ENCODE measurements at regions not wholly inside any gene's neighbourhood (a gene's known extent, or its start where the extent isn't known, plus 50 kb on each side); places are given as distances from the start of the nearest gene placed in this dataset.

DNA sequence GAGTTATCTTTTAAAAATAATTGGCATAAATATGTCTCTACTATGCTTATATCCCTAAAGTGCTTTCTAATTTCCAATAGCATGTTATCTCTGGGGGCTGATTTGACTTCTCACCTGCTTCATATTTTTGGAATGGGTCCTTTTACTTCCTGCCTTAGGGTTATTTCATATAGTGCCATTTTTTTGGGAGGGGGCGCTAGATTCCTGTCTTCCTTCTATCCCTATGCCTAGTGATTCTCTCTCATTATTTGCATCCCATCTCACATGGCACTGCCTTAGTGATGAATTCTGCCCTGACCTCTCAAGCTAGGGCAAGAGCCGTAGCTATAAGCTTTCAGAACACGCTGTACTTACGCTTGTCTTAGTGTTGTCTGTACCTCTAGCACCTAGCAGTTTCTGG lies 150.3 kb upstream of the SLITRK3 start:
- no peaks in the 10 kb centered on the region for H3K9me1 ChIP-seq (ENCODE audit: insufficient read depth, low read length)
- H3K4me3 ChIP-seq (ENCODE audit: insufficient read depth, low read depth, low read length) = no peak overlapping the region
- dilution Hi-C loops (cut with HindIII; ENCODE audit: low sequenced_read_pairs, unreplicated experiment) (no loop called here), intact Hi-C loops (cut with micrococcal nuclease) (no loop called here), in situ Hi-C loops (cut with MboI; ENCODE audit: low sequenced_read_pairs) (no loop called here)
- H3K79me1 ChIP-seq (ENCODE audit: low read depth in 1 of 2, low read length in 2 of 2) = no peaks in the 10 kb centered on the region
- no peaks in the 10 kb centered on the region for H3K4me1 ChIP-seq (ENCODE audit: control insufficient read depth, insufficient read depth, low read length)
- ATAC-seq (ENCODE audit: low read depth) = no peak
- H2AFZ ChIP-seq (replicated peaks; ENCODE audit: low read length, poor library complexity) = no peak overlapping the region
- H2BK120ac ChIP-seq (ENCODE audit: low read depth, low read length) = no peak overlapping the region
- no peak overlapping the region for H2BK15ac ChIP-seq (ENCODE audit: low read depth, low read length)
- no peak overlapping the region for H4K91ac ChIP-seq (ENCODE audit: insufficient read depth, low read depth, low read length)
- H2AK5ac ChIP-seq (ENCODE audit: low read depth, low read length) = no peak overlapping the region
- no peak overlapping the region for H3K18ac ChIP-seq (ENCODE audit: low read depth, low read length)
- H3K56ac ChIP-seq (ENCODE audit: extremely low read depth, insufficient read depth, low read length) = no peak overlapping the region
- H3K14ac ChIP-seq (replicated peaks; ENCODE audit: low read depth, low read length) = no peak overlapping the region
- H2AK9ac ChIP-seq (replicated peaks; ENCODE audit: low read depth, low read length, poor library complexity) = no peak overlapping the region
- no peak overlapping the region for H2BK20ac ChIP-seq (ENCODE audit: low read depth, low read length)
- H3K27ac ChIP-seq (ENCODE audit: insufficient read depth, low read length) = no peak overlapping the region
- TF ChIP-seq RFX5 (IDR thresholded peaks at IDR 0.05; ENCODE audit: low read depth, low read length) = no peak
- TF ChIP-seq RAD21 (IDR thresholded peaks at IDR 0.05; ENCODE audit: low read length) = no peak
- TF ChIP-seq POLR2A (IDR thresholded peaks at IDR 0.05; ENCODE audit: low read depth, low read length) = no peak
- no peak for TF ChIP-seq MAZ (IDR thresholded peaks at IDR 0.05; ENCODE audit: borderline replicate concordance, low read depth, low read length)
- TF ChIP-seq CHD1 (IDR thresholded peaks at IDR 0.05; ENCODE audit: low read depth, low read length) = no peak
- TF ChIP-seq SMC3 (IDR thresholded peaks at IDR 0.05; ENCODE audit: low read depth, low read length) = no peak
- no peak for TF ChIP-seq CEBPB (IDR thresholded peaks at IDR 0.05; ENCODE audit: low read depth, low read length)
- TF ChIP-seq MXI1 (IDR thresholded peaks at IDR 0.05; ENCODE audit: borderline replicate concordance, low read depth, low read length) = no peak
- TF ChIP-seq, protein P1, sequence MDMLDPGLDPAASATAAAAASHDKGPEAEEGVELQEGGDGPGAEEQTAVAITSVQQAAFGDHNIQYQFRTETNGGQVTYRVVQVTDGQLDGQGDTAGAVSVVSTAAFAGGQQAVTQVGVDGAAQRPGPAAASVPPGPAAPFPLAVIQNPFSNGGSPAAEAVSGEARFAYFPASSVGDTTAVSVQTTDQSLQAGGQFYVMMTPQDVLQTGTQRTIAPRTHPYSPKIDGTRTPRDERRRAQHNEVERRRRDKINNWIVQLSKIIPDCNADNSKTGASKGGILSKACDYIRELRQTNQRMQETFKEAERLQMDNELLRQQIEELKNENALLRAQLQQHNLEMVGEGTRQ (IDR thresholded peaks at IDR 0.05; ENCODE audit: low read depth, low read length) = no peak
- TF ChIP-seq, protein P2, sequence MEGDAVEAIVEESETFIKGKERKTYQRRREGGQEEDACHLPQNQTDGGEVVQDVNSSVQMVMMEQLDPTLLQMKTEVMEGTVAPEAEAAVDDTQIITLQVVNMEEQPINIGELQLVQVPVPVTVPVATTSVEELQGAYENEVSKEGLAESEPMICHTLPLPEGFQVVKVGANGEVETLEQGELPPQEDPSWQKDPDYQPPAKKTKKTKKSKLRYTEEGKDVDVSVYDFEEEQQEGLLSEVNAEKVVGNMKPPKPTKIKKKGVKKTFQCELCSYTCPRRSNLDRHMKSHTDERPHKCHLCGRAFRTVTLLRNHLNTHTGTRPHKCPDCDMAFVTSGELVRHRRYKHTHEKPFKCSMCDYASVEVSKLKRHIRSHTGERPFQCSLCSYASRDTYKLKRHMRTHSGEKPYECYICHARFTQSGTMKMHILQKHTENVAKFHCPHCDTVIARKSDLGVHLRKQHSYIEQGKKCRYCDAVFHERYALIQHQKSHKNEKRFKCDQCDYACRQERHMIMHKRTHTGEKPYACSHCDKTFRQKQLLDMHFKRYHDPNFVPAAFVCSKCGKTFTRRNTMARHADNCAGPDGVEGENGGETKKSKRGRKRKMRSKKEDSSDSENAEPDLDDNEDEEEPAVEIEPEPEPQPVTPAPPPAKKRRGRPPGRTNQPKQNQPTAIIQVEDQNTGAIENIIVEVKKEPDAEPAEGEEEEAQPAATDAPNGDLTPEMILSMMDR (conservative IDR thresholded peaks at IDR 0.05; ENCODE audit: low read depth, low read length) = no peak
- TF ChIP-seq FOS (IDR thresholded peaks at IDR 0.05; ENCODE audit: low read depth, low read length) = no peak
- TF ChIP-seq, protein P3, sequence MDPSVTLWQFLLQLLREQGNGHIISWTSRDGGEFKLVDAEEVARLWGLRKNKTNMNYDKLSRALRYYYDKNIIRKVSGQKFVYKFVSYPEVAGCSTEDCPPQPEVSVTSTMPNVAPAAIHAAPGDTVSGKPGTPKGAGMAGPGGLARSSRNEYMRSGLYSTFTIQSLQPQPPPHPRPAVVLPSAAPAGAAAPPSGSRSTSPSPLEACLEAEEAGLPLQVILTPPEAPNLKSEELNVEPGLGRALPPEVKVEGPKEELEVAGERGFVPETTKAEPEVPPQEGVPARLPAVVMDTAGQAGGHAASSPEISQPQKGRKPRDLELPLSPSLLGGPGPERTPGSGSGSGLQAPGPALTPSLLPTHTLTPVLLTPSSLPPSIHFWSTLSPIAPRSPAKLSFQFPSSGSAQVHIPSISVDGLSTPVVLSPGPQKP (IDR thresholded peaks at IDR 0.05; ENCODE audit: borderline replicate concordance, low read depth, low read length) = no peak
- no peak for TF ChIP-seq MAFK (IDR thresholded peaks at IDR 0.05; ENCODE audit: low read depth, low read length)
- no peak for TF ChIP-seq BHLHE40 (IDR thresholded peaks at IDR 0.05; ENCODE audit: low read depth, low read length)
- no peak for TF ChIP-seq RCOR1 (IDR thresholded peaks at IDR 0.05; ENCODE audit: insufficient replicate concordance, low read length)
- TF ChIP-seq NFE2L2 (IDR thresholded peaks at IDR 0.05; ENCODE audit: low read depth, low read length) = no peak
- H3K9me3 ChIP-seq (ENCODE audit: control insufficient read depth, insufficient read depth, low read length) = no peaks in the 10 kb centered on the region; the same call in 1 of the 2 replicates
- no peak overlapping the region for H2BK5ac ChIP-seq (ENCODE audit: low read depth, low read length, poor library complexity, severe bottlenecking)
- no peak for DNase-seq
- no peak overlapping the region for H3K9ac ChIP-seq (ENCODE audit: low read depth, low read length)
- WGBS, 2 experiments (ENCODE audit: extremely low coverage in 2 of 2, insufficient read length in 1 of 2) = no CpG with 5 or more reads among the region's 4 CpGs
- no peak overlapping the region for H4K8ac ChIP-seq (ENCODE audit: low read depth in 2 of 2, low read length in 2 of 2)
- ChIA-PET CTCF (no interaction called here), POLR2A (ENCODE audit: unreplicated experiment) (no interaction called here)
- no peak overlapping the region for H4K5ac ChIP-seq (ENCODE audit: low read depth, low read length)
- H4K20me1 ChIP-seq (ENCODE audit: insufficient read depth, low read length) = no peaks in the 10 kb centered on the region
- H3K4ac ChIP-seq (ENCODE audit: low read depth, low read length) = no peak overlapping the region
- no TSS peak for BruUV-seq (replicated peaks)
- H3K4me2 ChIP-seq (ENCODE audit: low read depth, low read length) = no peak overlapping the region
- no peaks in the 10 kb centered on the region for H3K27me3 ChIP-seq (ENCODE audit: control insufficient read depth, insufficient read depth, low read length)
- H3K23ac ChIP-seq (ENCODE audit: low read depth, low read length) = no peak overlapping the region
- H3K36me3 ChIP-seq (ENCODE audit: control insufficient read depth, insufficient read depth, low read length) = no peaks in the 10 kb centered on the region

Measured in IMR-90 (cell line).